Rectal smooth muscle tissue (tissue), 1 donor: ENCODE measurements at regions not wholly inside any gene's neighbourhood (a gene's known extent, or its start where the extent isn't known, plus 50 kb on each side); places are given as distances from the start of the nearest gene placed in this dataset.

Experiments
- H3K27ac ChIP-seq: one replicate; pipeline ENCODE4 v1.7.0; 2013; ENCODE audit warnings: low read depth, low read length, inconsistent platforms
- H3K27me3 ChIP-seq: one replicate; pipeline ENCODE4 v1.7.0; 2013; ENCODE audit warnings: low read length; ENCODE audit not compliant: control insufficient read depth, insufficient read depth
- H3K36me3 ChIP-seq: one replicate; pipeline ENCODE4 v1.7.0; 2013; ENCODE audit warnings: low read length; ENCODE audit not compliant: control insufficient read depth, insufficient read depth
- H3K4me1 ChIP-seq: one replicate; pipeline ENCODE4 v1.7.0; 2013; ENCODE audit warnings: low read length; ENCODE audit not compliant: control insufficient read depth, insufficient read depth
- H3K4me3 ChIP-seq: one replicate; pipeline ENCODE4 v1.7.0; 2013; ENCODE audit warnings: low read length
- H3K9ac ChIP-seq: one replicate; pipeline ENCODE4 v1.7.0; 2013; ENCODE audit warnings: low read length

DNA sequence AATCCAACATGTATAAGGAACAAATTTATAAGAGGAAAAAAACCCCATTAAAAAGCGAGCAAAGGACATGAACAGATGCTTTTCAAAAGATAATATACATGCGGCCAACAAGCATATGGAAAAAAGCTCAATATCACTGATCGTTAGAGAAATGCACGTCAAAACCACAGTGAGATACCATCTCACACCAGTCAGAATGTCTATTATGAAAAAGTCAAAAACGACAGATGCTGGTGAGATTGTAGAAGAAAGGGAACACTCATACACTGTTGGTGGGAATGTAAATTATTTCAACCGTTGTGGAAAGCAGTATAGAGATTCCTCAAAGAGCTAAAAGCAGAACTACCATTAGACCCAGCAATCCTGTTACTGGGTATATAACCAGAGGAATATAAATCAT, 465.4 kb downstream of the TMA16 start:
- Histone ChIP-seq H3K27ac (no peak overlapping the region), H3K4me1 (no peaks in the 10 kb centered on the region), H3K27me3 (no peaks in the 10 kb centered on the region), H3K4me3 (no peak overlapping the region), H3K9ac (no peak overlapping the region), H3K36me3 (no peaks in the 10 kb centered on the region)

DNA sequence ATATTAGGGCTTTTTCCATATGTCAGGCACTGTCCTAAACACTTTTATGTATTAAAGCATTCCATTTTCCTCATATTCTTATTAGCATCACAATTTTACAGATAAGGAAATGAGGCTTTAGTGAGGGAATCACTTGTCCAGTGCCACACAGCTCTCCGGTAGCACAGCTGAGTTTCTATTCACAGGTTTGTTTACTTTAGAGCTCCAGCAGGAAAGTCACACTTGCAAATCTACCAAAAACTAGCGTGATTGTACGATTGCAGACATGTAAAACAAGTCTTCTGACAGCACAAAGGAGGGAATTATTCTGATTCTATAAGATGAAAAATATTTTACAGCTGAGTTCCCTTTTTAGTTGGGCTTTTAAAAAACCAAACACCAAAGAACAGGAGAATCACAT, 472.1 kb downstream of the TMA16 start:
- Histone ChIP-seq H3K27ac (no peak overlapping the region), H3K9ac (no peak overlapping the region), H3K4me1 (no peaks in the 10 kb centered on the region), H3K36me3 (no peaks in the 10 kb centered on the region), H3K4me3 (no peak overlapping the region), H3K27me3 (no peaks in the 10 kb centered on the region)

DNA sequence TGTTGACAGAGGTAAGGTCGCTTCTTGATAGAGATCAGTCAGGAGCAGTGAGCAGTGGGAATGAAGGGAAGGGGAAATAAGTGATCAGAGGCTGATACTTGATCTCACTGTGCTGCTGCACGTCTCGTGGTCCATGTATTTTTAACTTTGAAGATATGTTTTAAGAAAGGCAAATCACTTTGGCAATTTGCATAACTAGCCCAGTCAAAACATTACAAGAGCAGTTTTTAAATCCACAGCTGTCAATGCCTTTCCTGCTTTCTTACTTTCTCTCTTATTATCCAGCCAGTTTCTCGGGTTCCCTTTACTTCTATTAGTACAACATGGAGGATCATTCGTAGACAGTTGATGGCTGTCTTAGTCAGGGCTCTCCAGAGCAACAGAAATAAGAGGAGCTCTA, 472.8 kb downstream of the TMA16 start:
- Histone ChIP-seq H3K4me3 (no peak overlapping the region), H3K27ac (no peak overlapping the region), H3K36me3 (no peaks in the 10 kb centered on the region), H3K4me1 (no peaks in the 10 kb centered on the region), H3K27me3 (no peaks in the 10 kb centered on the region), H3K9ac (no peak overlapping the region)

DNA sequence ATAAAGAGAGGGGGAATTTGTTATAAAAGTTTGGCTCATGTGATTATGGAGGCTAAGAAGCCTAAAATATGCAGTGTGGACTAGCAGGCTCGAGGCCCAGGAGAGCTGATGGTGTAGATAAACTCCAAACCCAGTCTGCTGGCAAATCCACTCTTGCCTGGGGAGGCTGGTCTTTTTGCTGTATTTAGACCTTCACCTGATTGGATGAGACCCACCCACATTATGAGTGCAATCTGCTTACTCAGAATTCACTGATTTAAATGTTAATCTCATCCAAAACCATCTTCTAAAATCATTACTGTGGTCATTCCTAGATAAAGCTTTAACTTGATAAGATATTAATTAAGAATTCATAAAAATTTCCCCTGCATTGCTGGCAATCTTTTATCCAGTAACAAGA, 473.2 kb downstream of the TMA16 start:
- H3K4me1 ChIP-seq: no peaks in the 10 kb centered on the region
- no peak overlapping the region for H3K9ac ChIP-seq
- no peaks in the 10 kb centered on the region for H3K27me3 ChIP-seq
- H3K27ac ChIP-seq: no peak overlapping the region
- no peaks in the 10 kb centered on the region for H3K36me3 ChIP-seq
- H3K4me3 ChIP-seq: no peak overlapping the region

DNA sequence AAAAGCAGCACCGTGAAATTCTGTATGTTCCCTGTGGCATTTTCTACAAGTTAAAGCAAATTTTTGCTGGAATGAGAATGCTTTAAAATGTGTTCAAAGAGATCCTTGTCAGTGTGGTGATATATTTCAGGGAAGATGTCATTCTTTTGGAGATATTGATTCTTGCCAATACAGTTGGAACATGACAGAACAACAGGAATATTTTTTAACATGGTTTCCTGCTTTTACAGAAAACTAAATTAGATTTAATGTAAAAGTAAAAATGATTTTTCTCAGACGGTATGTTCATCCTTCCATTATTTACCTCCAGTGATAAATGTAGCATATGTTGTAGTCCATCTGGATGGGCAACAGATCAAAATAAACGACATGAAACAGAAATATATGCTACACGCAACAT, 474.8 kb downstream of the TMA16 start:
- H3K4me3 ChIP-seq: no peak overlapping the region
- no peaks in the 10 kb centered on the region for H3K36me3 ChIP-seq
- no peaks in the 10 kb centered on the region for H3K4me1 ChIP-seq
- no peak overlapping the region for H3K27ac ChIP-seq
- no peak overlapping the region for H3K9ac ChIP-seq
- H3K27me3 ChIP-seq: no peaks in the 10 kb centered on the region

DNA sequence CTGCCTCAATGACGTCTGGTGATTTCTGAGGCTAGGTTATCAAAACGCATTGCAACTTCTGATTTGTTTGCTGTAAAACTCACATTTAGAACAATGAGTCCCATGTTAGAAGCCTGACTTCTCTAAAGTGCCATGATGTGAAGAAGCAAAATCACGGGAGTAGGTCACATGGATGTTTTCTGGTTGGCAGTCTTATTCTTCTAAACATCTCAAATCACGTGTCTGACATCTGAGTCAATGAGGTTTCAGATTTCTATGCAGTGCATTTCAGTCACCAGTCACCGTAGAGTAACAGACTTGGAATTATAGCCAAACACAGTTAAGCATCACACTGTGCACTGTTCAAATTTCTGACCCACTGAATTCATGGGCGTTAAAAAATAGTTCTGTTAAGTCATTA, 482.1 kb downstream of the TMA16 start:
- H3K4me1 ChIP-seq: no peaks in the 10 kb centered on the region
- H3K9ac ChIP-seq: no peak overlapping the region
- H3K27ac ChIP-seq: no peak overlapping the region
- H3K4me3 ChIP-seq: no peak overlapping the region
- H3K36me3 ChIP-seq: no peaks in the 10 kb centered on the region
- no peaks in the 10 kb centered on the region for H3K27me3 ChIP-seq

DNA sequence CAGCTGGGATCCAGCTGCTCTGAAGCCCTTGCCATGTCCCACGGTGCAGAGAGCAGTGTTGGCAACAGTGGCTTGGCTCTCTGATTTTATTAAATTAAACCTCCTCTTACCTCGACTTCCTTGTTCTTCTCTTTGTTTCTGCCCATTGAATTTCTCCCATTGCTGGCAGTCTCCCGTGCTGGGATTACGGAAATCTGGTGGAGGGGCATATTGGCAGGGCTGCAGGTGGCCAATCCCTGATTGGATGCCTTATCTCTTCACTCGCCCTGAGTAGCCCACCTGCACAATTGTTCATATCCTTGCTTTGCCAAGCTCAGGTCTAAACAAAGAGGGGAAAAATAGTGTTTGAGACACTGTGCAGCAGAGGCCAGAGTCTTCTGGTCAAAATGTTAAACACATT, 493.9 kb downstream of the TMA16 start:
- Histone ChIP-seq H3K36me3 (no peaks in the 10 kb centered on the region), H3K4me3 (no peak overlapping the region), H3K27me3 (no peaks in the 10 kb centered on the region), H3K4me1 (no peaks in the 10 kb centered on the region), H3K9ac (no peak overlapping the region), H3K27ac (no peak overlapping the region)

DNA sequence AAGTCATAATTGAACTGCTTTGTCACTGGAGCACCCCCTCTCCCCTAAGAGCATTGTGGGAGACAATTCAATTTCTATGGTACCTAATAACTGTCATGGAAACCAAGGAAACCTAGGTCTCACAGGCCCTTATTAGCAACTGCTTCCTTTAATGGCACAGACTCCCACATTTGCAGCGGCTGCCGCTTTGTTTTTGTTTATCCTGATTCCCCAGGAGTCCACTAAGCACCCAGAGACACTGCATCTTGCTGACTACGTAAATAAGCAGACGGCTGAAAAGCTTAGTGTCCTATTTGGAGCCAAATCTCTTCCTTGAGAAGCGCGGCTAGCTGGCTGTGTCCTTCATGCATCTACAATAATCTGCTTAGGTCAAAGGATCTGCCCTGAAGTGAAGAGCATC, 494.4 kb downstream of the TMA16 start:
- no peak overlapping the region for H3K4me3 ChIP-seq
- no peaks in the 10 kb centered on the region for H3K4me1 ChIP-seq
- H3K9ac ChIP-seq: no peak overlapping the region
- H3K36me3 ChIP-seq: no peaks in the 10 kb centered on the region
- H3K27me3 ChIP-seq: no peaks in the 10 kb centered on the region
- H3K27ac ChIP-seq: no peak overlapping the region

DNA sequence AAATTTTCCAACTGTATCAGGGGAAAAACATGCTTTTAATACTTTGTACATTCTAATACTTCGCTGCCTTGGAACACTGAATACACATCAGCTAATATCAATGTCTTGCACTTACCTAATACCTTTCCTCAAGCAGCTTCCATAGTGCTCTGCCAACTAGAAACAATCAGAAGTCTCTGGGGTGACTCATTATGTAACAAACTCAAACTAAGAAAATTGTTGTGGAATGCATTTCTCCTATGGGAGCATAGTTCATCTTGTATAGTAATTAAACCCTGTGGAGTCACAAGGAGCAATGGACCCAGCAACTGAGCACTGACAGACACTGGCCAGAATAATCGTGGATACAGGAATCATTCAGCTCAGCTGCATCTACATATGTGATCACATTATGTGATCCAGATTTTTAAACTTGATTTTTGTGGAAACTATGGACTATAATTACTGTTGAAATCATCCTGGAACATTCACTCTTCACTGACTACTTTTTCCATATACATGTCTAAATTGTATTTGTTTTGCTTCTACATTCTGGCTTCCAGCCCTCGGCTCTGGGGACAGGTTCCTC, 496.9 kb downstream of the TMA16 start:
- Histone ChIP-seq H3K4me1 (no peaks in the 10 kb centered on the region), H3K9ac (no peak overlapping the region), H3K27ac (no peak overlapping the region), H3K36me3 (no peaks in the 10 kb centered on the region), H3K27me3 (no peaks in the 10 kb centered on the region), H3K4me3 (no peak overlapping the region)

DNA sequence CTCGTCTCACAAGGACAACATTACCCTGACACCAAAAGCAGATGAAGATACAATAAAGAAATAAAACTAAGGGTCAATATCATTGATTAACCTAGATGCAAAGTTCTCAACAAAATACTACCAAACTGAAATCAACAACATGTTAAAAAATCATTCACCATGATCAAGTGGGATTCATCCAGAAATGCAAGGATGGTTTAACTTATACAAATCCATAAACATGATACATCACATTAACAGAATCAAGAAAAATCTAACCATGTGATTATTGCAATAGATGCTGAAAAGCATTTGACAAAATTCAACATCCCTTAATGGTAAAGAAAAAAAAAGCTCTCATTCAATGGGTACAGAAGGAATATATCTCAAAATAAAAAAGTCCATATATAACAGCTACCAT, 514.9 kb downstream of the TMA16 start:
- Histone ChIP-seq H3K36me3 (no peaks in the 10 kb centered on the region), H3K9ac (no peak overlapping the region), H3K27me3 (no peaks in the 10 kb centered on the region), H3K4me1 (no peaks in the 10 kb centered on the region), H3K4me3 (no peak overlapping the region), H3K27ac (no peak overlapping the region)

DNA sequence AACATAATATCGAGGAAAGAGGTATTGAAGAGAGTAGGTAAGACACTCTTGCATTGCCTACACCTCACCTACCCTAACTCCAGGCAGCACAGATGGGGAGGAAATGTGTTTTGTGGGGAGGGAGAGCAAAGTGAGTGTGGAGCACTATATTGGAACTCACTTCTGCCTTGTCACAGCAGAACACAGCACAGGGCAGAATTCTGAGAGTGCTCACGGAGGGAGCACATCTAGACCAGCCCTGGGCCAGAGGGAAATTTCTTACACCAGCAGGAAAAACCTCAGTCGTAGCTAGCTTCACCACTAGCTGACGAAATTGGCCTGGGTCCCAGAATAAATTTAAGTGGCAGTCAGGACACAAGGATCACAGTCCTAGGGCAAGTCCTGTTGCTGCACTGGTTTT, 517.3 kb downstream of the TMA16 start:
- Histone ChIP-seq H3K4me1 (no peaks in the 10 kb centered on the region), H3K9ac (no peak overlapping the region), H3K36me3 (no peaks in the 10 kb centered on the region), H3K27ac (no peak overlapping the region), H3K27me3 (no peaks in the 10 kb centered on the region), H3K4me3 (no peak overlapping the region)

DNA sequence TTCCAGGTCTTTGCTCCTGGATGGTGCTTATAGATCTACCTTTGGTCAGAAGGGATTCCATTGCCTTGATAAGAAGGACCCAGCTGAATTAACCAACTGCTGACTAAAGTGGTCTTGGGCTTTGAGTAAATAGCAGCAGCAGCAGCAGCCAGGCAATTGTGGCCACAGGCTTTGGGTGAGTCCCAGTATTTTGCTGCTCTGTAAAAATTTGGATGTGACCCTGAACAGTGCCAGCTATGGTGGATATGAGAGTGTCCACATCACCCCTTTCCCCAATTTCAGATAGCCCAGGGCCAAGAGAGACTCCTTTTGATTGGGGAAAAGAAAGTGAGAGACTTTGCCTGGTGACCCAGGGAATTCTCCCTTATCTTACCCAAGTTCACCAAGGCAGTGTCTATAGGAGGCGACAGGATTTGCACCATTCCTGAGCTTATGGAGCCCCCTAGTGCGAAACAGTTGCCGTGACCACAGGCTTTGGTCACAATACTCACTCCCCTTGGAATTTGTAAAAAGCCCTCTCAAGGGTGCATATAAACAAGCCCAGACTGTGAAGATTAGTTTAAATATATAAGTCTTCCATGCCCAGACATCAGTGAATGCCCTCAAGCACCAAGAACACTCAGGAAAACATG, 518.0 kb downstream of the TMA16 start:
- H3K4me3 ChIP-seq: no peak overlapping the region
- H3K27ac ChIP-seq: no peak overlapping the region
- no peaks in the 10 kb centered on the region for H3K27me3 ChIP-seq
- H3K4me1 ChIP-seq: no peaks in the 10 kb centered on the region
- H3K36me3 ChIP-seq: no peaks in the 10 kb centered on the region
- no peak overlapping the region for H3K9ac ChIP-seq

DNA sequence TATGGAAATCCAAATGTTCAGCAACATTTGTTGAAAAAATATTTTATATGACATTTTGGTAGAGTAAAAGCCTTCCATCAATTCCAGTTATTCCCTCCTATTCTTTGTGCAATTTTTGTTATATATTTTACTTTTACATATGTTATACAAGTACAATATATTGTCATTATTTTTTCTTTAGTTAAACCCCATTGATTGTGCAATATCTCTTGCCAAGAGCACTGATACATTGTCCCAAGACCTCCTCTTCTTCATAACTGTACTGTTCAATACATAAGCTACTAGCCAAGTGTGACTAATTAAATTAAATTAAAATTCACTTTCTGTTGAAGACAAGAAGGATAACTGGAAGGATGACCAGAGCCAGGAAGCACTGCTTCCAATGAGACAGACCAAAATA, 527.5 kb downstream of the TMA16 start:
- Histone ChIP-seq H3K36me3 (no peaks in the 10 kb centered on the region), H3K4me1 (no peaks in the 10 kb centered on the region), H3K27ac (no peak overlapping the region), H3K4me3 (no peak overlapping the region), H3K9ac (no peak overlapping the region), H3K27me3 (no peaks in the 10 kb centered on the region)
